IPS-15b (cell line): ENCODE measurements at regions not wholly inside any gene's neighbourhood (a gene's known extent, or its start where the extent isn't known, plus 50 kb on each side); places are given as distances from the start of the nearest gene placed in this dataset.
"Not testable (repeated sequence)": the region's sequence is repeated elsewhere in the genome, so short reads cannot be mapped to it uniquely, and the experiment has no call there.

Experiments
- H3K27me3 ChIP-seq: one replicate; pipeline ENCODE4 v1.6.1; 2013; ENCODE audit warnings: low read length; ENCODE audit not compliant: control insufficient read depth, insufficient read depth
- H3K36me3 ChIP-seq: one replicate; pipeline ENCODE4 v1.6.1; 2013; ENCODE audit warnings: low read length; ENCODE audit not compliant: control insufficient read depth, insufficient read depth
- H3K4me1 ChIP-seq: one replicate; pipeline ENCODE4 v1.6.1; 2013; ENCODE audit warnings: mild to moderate bottlenecking, low read length; ENCODE audit not compliant: control insufficient read depth, insufficient read depth
- H3K4me3 ChIP-seq: one replicate; pipeline ENCODE4 v1.5.1; 2013; ENCODE audit warnings: low read depth, low read length
- H3K9ac ChIP-seq: one replicate; pipeline ENCODE4 v1.6.1; 2013; ENCODE audit warnings: low read depth, mild to moderate bottlenecking, low read length
- H3K9me3 ChIP-seq: one replicate; pipeline ENCODE4 v1.6.1; 2013; ENCODE audit warnings: mild to moderate bottlenecking, low read length; ENCODE audit not compliant: control insufficient read depth, insufficient read depth

DNA sequence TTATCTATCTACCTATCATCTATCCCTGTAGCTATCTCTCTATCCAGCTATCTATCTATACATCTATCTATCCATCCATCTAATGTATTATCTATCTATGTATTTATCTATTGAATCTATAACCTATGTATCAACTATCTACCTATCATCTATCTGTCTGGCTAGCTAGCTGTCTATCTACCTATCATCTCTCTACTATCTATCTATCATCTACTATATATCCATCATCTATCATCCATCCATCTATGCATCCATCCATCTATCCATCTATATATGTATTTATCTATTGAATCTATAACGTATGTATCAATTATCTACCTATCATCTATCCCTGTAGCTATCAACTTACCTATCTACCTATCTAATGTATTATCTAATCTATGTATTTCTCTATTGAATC lies 152.1 kb upstream of the TPTE start:
- not testable (repeated sequence) for H3K4me3 ChIP-seq, H3K27me3 ChIP-seq, H3K4me1 ChIP-seq, H3K36me3 ChIP-seq, H3K9ac ChIP-seq, H3K9me3 ChIP-seq

DNA sequence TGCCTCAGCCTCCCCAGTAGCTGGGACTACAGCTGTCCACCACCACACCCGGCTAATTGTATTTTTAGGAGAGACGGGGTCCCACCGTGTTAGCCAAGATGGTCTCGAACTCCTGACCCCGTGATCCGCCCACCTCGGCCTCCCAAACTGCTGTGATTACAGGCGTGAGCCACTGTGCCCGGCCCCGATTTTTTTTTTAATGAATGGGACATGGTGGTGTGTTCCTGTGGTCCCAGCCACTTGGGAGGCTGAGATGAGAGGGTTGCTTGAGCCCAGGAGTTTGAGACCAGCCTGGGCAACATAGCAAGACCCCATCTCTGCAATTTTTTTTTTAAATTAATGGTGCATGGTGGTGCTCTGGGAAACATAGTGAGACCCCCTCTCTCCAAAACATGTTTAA lies 143.6 kb upstream of the TPTE start:
- H3K9ac ChIP-seq, H3K4me1 ChIP-seq, H3K4me3 ChIP-seq, H3K36me3 ChIP-seq, H3K27me3 ChIP-seq: not testable (repeated sequence)
- peaks cover 21% of the 10 kb centered on the region for H3K9me3 ChIP-seq

DNA sequence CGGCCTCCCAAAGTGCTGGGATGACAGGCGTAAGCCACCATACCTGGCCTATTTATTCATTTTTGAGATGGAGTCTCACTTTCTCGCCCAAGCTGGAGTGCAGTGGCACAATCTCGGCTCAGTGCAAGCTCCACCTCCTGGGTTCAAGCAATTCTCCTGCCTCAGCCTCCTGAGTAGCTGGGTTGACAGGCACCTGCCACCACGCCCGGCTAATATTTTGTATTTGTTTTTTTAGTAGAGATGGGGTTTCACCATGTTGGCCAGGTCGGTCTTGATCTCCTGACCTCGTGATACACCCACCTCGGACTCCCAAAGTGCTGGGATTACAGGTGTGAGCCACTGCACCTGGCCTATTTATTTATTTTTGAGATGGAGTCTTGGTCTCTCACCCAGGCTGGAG lies 141.6 kb upstream of the TPTE start:
- not testable (repeated sequence) for H3K27me3 ChIP-seq
- peaks cover 32% of the 10 kb centered on the region for H3K9me3 ChIP-seq

DNA sequence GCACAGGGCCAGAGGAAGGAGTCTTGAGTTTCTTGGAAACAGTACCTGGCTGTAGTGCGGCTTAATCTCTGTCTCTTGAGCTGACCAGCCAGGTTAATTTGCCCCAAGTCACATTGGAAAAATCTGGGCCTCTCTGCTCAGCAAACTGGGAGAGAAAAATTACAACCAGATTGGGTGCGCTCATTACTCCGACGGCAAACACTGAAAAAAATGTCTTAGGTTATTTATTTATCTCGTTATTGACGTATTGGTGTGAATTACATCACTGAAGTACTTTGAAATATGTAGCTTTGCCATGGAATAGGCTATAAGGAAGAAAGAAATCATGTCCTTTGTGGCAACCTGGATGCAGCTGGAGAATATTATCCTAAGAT lies 139.7 kb upstream of the TPTE start:
- not testable (repeated sequence) for H3K4me3 ChIP-seq, H3K27me3 ChIP-seq, H3K36me3 ChIP-seq, H3K9ac ChIP-seq, H3K4me1 ChIP-seq
- H3K9me3 ChIP-seq: peaks cover 44% of the 10 kb centered on the region

More for the DNA sequence above, 141.6 kb upstream of the TPTE start:
- not testable (repeated sequence) for H3K4me1 ChIP-seq, H3K4me3 ChIP-seq, H3K9ac ChIP-seq, H3K36me3 ChIP-seq

- not testable (repeated sequence) for H3K9ac ChIP-seq, H3K36me3 ChIP-seq, H3K4me3 ChIP-seq, H3K27me3 ChIP-seq, H3K4me1 ChIP-seq
- H3K9me3 ChIP-seq: peaks cover 48% of the 10 kb centered on the region
These were observed 139.2 kb upstream of the TPTE start for GRCh38 chr21:10382135-10382534.

GRCh38 chr21:10382580-10382979 lies 138.8 kb upstream of the TPTE start:
- H3K4me1 ChIP-seq, H3K4me3 ChIP-seq, H3K27me3 ChIP-seq, H3K36me3 ChIP-seq, H3K9ac ChIP-seq: not testable (repeated sequence)
- H3K9me3 ChIP-seq: peaks cover 48% of the 10 kb centered on the region

- peaks cover 51% of the 10 kb centered on the region for H3K9me3 ChIP-seq
- H3K36me3 ChIP-seq, H3K27me3 ChIP-seq, H3K9ac ChIP-seq, H3K4me3 ChIP-seq, H3K4me1 ChIP-seq: not testable (repeated sequence)
These were observed 137.8 kb upstream of the TPTE start for GRCh38 chr21:10383571-10383970.

- not testable (repeated sequence) for H3K9ac ChIP-seq, H3K4me3 ChIP-seq, H3K27me3 ChIP-seq, H3K36me3 ChIP-seq, H3K4me1 ChIP-seq
- peaks cover 54% of the 10 kb centered on the region for H3K9me3 ChIP-seq
These were observed 137.0 kb upstream of the TPTE start for GRCh38 chr21:10384304-10384861.

DNA sequence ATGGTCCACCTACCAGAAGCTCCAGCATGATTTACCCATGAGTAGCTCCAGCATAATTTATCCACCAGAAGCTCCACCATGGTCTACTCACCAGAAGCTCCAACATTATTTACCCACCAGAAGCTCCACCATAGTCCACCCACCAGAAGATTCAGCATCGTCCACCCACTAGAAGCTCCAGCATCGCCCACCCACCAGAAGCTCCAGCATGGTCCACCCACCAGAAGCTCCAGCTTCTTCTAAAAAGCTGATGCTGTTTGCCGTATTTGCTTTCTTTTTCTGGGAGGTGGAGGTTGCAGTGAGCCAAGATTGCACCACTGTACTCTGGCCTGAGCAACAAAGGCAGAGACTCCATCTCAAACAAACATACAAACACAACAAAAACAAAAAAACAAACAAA lies 136.2 kb upstream of the TPTE start:
- not testable (repeated sequence) for H3K9ac ChIP-seq, H3K4me1 ChIP-seq, H3K27me3 ChIP-seq, H3K4me3 ChIP-seq, H3K36me3 ChIP-seq
- peaks cover 57% of the 10 kb centered on the region for H3K9me3 ChIP-seq

- H3K36me3 ChIP-seq, H3K4me3 ChIP-seq, H3K9ac ChIP-seq, H3K27me3 ChIP-seq, H3K4me1 ChIP-seq: not testable (repeated sequence)
- peaks cover 52% of the 10 kb centered on the region for H3K9me3 ChIP-seq
These were observed 135.4 kb upstream of the TPTE start for GRCh38 chr21:10385898-10386527.

DNA sequence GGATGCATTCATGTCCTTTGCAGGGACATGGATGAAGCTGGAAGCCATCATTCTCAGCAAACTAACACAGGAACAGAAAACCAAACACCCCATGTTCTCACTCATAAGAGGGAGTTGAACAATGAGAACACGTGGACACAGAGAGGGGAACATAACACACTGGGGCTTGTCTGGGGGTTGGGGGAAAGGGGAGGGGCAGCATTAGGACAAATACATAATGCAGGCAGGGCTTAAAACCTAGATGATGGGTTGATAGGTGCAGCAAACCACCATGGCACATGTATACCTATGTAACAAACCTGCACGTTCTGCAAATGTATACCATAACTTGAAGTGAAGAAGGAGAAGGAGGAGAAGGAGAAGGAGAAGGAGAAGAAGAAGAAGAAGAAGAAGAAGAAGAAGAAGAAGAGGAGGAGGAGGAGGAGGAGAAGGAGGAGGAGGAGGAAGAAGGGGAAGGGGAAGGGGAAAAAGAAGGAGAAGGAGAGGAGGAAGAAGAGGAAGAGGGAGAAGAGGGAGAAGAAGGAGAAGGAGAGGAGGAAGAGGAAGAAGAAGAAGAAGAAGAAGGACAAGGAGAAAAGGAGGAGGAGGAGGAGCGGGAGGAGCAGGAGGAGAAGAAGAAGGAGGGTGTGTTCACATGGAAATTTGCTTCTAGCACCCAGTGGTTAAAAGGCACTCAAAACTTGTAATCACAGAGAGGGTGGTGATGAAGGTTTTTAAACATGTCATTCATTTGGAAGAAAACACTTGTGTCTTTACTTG lies 133.5 kb upstream of the TPTE start:
- H3K4me1 ChIP-seq, H3K9ac ChIP-seq, H3K4me3 ChIP-seq, H3K27me3 ChIP-seq, H3K36me3 ChIP-seq: not testable (repeated sequence)
- H3K9me3 ChIP-seq: peaks cover 44% of the 10 kb centered on the region

DNA sequence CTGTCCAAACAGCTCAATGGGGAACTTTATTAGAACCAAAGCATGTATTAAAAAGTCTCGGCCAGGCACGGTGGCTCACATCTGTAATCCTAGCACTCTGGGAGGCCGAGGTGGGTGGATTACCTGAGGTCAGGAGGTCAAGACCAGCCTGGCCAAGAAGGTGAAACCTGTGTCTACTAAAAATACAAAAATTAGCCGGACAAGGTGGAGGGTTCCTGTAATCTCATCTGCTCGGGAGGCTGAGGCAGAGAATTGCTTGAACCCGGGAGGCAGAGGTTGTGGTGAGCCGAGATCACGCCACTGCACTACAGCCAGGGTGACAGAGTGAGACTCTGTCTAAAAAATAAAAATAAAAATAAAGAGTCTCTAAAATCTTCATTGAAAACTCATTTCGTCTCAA lies 132.8 kb upstream of the TPTE start:
- peaks cover 41% of the 10 kb centered on the region for H3K9me3 ChIP-seq
- H3K36me3 ChIP-seq, H3K27me3 ChIP-seq, H3K4me3 ChIP-seq, H3K4me1 ChIP-seq, H3K9ac ChIP-seq: not testable (repeated sequence)
